HG03135 (cell line): ENCODE measurements at regions not wholly inside any gene's neighbourhood (a gene's known extent, or its start where the extent isn't known, plus 50 kb on each side); places are given as distances from the start of the nearest gene placed in this dataset.
"Not testable (repeated sequence)": the region's sequence is repeated elsewhere in the genome, so short reads cannot be mapped to it uniquely, and the experiment has no call there.

Source experiments
- ATAC-seq: cut with Tn5 transposase; IDR thresholded peaks from one replicate; pipeline ENCODE4 v1.9.1; 2021; ENCODE audit warnings: mild to moderate bottlenecking, moderate library complexity; ENCODE audit not compliant: unreplicated experiment

DNA sequence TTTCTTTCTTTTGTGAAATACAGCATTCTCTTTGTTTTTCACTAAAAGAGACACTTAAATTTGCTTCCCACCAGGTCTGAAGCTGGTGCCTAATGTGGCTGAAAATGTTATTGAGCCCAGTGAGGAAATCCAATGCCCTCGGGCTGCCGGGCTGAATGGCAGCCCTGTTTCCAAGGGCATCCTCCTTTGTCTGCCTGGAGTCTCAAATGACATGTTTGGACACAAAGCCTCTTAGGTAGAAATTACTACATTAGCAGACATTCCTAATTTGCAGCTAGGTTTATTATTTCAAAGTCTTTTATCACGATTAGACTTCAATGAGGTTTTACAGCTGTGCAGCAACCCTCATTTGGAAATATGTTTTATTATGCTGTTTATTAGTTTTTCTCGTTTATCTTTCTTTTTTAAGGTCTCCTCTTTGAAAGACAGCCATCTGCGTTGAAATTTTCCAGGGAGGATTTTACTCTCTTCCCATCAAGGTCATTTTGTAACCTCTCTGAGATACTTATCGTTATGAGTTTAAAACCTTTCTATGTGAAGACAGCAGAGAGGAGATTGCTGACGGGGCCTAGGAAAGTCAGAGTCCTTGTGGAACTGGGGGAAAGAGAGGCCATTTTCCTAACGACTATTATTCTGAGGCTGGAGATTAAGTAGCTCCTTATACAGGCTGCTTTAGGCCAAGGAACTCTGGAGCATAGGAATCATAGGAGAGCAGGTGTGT lies 59.0 kb upstream of the ZNF532 start:
- ATAC-seq, result no peak

- peak; percentile 97 for ATAC-seq
Observed at GRCh38 chr18:58806826-58807714, 57.6 kb upstream of the ZNF532 start.

- ATAC-seq, result no peak
Observed at GRCh38 chr18:58807766-58808165, 56.9 kb upstream of the ZNF532 start.

DNA sequence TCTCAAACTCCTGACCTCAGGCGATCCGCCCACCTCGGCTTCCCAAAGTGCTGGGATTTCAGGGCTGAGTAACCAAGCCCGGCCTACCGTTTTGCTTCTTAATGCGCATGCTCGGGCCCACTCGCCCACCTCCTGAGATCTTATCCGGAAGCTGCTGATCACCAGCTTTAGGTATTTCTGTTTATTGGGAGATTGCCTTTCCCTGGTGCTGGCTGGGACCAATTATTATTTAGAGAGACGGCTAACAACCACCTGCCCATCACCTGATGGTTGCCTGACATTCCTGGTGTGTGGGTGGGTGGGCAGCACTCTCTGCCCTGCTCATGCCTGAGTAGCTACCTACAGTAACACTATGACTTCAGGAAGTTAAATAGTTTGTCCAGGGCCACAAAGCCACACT lies 56.3 kb upstream of the ZNF532 start:
- ATAC-seq, result no peak

- not testable (repeated sequence) for ATAC-seq
Observed at GRCh38 chr18:58811859-58812258, 52.8 kb upstream of the ZNF532 start.

DNA sequence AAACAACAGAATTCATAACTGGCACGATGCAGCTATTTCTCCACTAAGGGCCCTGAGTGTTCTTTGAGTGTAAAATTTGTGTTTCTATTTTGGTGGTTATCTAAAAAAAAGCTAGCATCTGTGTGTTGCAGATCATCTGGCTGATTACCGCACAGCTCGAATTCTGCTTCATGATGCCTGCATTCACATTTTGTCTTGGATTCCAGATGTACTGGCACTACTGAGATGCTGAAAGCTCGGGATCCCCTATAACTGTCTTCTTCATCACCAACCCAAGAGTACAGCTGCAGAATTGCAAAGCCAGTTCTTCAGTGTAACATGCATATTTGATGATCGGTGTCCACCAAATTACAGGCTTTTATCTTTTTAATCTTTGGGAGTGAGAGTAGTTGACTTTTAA lies 51.6 kb upstream of the ZNF532 start:
- no peak for ATAC-seq

- ATAC-seq, result no peak
Observed at GRCh38 chr18:58813561-58814225, 51.0 kb upstream of the ZNF532 start.

DNA sequence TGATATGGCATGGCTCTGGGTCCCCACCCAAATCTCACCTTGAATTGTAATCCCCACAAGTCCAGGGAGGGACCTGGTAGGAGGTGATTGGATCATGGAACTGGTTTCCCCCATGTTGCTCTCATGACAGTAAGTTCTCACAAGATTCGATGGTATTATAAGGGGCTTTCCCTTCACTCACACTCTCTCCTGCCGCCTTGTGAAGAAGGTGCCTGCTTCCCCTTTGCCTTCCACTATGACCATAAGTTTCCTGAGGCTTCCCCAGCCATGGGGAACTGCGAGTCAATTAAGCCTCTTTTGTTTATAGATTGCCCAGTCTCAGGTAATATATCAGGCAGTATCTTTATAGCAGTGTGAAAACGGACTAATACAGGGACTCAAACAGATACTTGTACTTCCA lies 50.4 kb upstream of the ZNF532 start:
- ATAC-seq, result no peak
